ENCODE measurements at regions not wholly inside any gene's neighbourhood (a gene's known extent, or its start where the extent isn't known, plus 50 kb on each side); places are given as distances from the start of the nearest gene placed in this dataset.
A peak's percentile ranks its signal among the peaks of the same experiment; 100 is the strongest.

GRCh38 chr13:29935309-29935981 is 85.0 kb upstream of the UBL3 start:
- DNase-seq (ENCODE audit: low read depth in 3 of 3, low spot score in 2 of 3): no peak

- no peak for DNase-seq (ENCODE audit: low read depth in 3 of 3, low spot score in 2 of 3)
These were observed 84.3 kb upstream of the UBL3 start for GRCh38 chr13:29934531-29935308.

GRCh38 chr13:29933401-29933800 is 83.0 kb upstream of the UBL3 start:
- DNase-seq (ENCODE audit: low read depth in 3 of 3, low spot score in 2 of 3): no peak

DNA sequence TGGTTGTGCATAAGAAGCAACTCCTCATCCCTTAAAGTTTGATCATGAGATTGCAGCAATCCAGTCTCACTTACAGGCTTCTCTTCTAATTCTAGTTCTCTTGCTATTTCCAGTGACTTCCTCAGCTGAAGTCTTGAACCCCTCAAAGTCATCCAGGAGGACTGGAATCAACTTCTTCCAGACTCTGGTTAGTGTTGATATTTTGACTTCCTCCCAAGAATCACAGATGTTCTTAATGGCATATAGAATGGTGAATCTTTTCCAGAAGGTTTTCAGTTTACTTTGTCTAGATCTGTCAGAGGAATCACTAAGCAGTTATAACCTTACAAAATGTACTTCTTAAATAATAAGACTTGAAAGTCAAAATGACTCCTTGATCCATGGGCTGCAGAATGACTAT is 81.3 kb upstream of the UBL3 start:
- no peak for DNase-seq (ENCODE audit: low read depth in 3 of 3, low spot score in 2 of 3)

DNA sequence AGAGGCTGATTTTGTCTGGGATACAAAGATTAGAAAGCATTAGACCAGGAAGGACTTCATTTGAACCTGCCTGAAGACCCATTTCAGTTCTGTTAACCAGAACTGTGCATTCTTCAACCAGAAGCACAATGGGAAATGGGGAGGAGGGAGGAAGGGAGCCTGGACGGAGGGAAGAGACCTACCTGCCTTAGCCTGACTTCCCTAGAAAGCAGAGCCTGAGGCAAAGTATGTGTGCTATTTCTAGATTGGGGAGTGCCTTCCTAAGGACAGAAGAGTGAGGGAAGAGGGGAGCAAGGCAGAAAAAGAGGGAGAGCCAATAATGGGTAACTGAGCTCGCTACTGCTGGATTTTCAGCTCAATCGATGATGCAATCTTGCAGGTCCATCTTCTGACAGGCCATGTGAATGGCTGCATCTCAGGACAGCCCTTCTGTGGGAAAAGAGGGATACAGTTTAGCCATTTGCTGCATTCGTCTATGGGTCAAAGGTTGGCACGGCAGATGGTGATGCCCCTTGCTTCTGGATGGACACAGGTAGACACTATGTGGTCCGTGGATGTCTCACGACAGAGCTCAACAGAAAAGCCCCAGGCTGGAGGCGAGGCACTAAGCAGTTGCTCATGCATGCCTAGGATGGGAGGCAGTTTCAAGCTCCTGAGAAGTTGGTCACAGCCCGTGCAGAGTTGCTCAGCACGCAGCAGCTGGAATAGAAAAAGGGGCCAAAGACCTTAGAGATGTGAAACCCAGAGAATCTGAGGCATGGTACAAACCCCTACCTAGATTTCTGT is 78.8 kb upstream of the UBL3 start:
- DNase-seq (ENCODE audit: low read depth in 3 of 3, low spot score in 2 of 3): no peak

DNA sequence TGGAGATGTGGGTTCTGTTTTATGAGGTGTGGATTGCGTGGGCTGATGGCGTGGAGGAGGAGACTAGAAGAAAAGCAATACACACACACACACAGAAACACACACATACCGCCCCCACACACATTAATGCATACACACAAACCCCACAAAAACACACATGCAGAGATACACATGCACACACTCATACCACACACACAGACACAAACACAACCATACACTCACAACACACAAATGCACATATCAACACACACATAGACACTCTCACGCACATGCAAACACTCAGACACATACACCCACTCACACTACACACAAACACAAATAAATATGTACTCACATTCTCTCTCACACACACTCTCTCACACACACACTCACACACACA is 75.7 kb upstream of the UBL3 start:
- DNase-seq (ENCODE audit: low read depth in 3 of 3, low spot score in 2 of 3): no peak

- no peak for DNase-seq (ENCODE audit: low read depth in 3 of 3, low spot score in 2 of 3)
These were observed 75.2 kb upstream of the UBL3 start for GRCh38 chr13:29925457-29926097.

GRCh38 chr13:29924482-29925350 is 74.3 kb upstream of the UBL3 start:
- DNase-seq (ENCODE audit: low read depth in 3 of 3, low spot score in 2 of 3): no peak

DNA sequence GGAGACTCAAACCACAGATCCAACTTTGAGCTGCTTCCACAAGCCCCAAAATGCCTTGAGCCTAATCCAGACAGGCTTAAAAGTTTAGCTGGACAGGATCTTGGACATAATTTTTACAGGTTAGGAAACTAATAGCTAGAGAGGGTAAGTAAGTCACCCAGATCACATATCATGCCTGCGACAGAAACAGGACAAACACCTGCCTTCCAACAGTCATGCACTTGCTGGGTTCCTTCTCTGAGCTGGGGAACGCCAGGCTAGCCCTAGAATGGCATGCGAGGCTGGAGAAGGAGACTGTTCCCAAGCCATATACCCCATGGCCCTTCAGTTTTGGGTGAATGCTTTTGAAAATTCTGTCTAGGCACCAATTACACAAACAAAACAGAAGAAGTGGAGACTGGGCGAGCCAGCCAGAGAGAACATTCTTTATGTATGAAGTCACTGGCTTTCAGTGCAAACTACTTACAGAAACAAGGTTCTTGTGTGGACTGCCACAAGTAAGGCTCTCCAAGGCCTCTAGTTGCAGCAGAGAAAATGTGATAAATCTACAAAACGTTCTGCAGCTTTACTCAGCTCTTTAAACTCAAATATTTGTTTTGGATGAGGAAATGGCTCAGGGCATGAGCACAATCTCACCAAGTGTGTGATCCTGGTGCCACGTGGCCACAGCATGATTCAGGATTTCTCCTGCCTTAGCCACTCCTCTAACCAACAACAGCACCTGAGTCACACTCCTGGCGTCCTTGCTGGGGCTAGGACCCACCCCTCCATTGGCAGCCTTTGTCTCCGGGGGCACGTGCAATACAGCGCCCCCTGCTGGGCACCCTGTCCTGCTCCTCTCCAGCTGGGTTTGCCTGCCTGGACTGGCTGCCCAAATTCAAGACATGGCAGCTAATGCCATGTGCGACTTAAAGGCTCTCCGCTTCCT is 73.4 kb upstream of the UBL3 start:
- DNase-seq (ENCODE audit: low read depth in 3 of 3, low spot score in 2 of 3): peak in 1 of 3 donors; percentile 55

DNA sequence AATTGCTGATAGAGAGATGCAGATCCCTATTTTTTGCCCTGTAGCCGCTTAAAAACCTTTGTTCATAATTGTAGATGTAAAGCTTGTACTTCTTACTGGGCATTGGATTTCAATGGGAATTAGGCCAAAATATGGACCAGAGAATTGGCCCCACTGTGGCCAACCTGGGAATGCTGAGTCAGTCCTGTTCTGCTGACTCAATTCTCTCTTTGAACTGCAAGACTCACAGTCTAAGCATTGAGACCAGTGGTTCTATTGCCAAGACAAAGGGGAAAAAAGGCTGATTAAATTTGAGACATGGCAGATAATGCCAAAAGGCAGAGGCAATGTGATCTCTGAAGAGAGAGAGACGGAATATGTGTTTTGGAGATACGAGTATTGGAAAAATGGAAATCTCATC is 72.5 kb upstream of the UBL3 start:
- DNase-seq (ENCODE audit: low read depth in 3 of 3, low spot score in 2 of 3): no peak

DNA sequence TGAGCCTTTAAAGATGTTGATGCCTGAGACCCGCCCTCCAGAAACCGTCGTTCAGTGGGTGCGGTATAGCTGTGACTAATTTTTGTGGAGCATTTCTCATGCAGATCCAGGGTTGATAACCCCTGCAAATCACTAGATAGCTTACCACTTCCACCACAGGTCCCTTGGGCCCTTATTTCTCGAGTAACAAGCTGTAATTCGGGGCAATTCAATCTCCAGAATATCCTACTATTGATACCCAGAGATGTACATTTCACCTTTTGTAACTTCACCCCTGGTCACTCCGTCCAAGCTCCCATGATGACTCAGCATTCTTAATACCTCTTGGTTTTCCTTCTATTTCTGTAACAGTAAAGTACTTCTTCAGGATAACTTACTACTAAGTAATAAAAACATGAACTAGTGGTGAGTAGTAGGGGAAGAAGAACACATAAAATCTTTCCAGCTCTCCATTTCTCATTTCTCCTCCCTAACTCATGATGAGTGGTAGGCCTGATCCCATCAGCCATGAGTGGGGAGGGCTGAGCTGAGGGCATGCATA is 71.9 kb upstream of the UBL3 start:
- no peak for DNase-seq (ENCODE audit: low read depth in 3 of 3, low spot score in 2 of 3)

DNA sequence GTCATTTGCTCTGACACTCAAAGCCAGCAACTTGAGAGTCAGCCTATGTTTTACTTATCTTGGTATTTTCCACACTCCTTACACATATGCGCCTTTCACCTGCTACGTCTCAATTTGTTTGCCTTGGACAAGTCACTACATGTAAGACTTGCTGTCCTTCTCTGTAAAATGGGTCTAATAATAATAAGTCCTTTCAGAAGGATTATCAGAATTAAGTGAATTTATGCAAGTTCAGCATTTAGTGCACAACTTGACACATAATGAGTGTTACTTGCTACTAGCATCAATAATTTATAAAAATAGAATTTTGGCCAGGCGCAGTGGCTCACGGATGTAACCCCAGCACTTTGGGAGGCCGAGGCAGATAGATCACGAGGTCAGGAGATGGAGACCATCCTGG is 71.1 kb upstream of the UBL3 start:
- DNase-seq (ENCODE audit: low read depth in 3 of 3, low spot score in 2 of 3): no peak

DNA sequence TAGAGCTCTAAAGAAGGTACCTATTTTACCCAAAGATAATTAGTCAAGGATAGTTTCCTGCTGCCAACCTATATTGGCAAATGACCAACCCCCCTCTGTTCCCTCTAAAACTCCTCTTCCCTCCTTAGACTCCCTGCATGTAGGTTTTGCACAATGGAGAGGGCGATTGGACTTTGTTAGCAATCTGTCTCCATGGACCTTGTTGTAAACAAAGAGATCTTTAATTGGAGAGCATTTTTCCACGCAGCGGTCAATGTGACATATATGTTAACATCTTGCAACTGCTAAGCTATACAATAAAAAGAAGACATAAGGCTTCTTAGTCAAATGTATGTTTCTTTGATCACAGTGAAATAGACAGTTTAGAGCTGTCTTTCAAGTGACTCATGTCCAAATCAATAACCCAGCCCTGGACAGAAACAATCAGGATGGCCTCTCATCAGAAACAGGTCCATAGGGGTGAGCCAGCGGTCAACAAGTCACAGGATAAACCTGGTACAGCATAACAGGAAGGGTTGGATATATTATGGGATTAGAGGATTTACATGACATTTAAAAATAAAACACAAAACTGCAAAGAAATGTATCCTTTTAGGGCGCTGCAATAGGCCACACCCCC is 69.7 kb upstream of the UBL3 start:
- DNase-seq (ENCODE audit: low read depth in 3 of 3, low spot score in 2 of 3): no peak

GRCh38 chr13:29918845-29919244 is 68.4 kb upstream of the UBL3 start:
- no peak for DNase-seq (ENCODE audit: low read depth in 3 of 3, low spot score in 2 of 3)

GRCh38 chr13:29917650-29918049 is 67.2 kb upstream of the UBL3 start:
- no peak for DNase-seq (ENCODE audit: low read depth in 3 of 3, low spot score in 2 of 3)

DNA sequence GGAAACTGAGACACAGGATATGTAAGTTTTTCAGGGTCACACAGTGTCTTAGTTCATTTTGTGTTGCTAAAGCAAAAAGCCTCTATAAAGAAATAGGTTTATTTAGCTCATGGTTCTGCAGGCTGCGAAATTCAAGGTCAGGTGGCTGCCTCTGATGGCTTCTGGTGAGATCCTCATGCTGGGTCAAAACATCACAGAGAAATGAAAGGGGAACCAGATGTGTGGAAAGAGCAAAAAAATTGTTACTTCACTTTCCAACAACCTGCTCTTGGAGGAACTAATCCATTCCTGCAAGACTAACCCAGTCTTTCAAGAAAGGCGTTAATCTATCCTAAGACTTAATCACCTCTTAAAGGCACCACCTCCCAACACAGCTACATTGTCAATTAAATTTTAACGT is 64.2 kb upstream of the UBL3 start:
- no peak for DNase-seq (ENCODE audit: low read depth in 3 of 3, low spot score in 2 of 3)

DNA sequence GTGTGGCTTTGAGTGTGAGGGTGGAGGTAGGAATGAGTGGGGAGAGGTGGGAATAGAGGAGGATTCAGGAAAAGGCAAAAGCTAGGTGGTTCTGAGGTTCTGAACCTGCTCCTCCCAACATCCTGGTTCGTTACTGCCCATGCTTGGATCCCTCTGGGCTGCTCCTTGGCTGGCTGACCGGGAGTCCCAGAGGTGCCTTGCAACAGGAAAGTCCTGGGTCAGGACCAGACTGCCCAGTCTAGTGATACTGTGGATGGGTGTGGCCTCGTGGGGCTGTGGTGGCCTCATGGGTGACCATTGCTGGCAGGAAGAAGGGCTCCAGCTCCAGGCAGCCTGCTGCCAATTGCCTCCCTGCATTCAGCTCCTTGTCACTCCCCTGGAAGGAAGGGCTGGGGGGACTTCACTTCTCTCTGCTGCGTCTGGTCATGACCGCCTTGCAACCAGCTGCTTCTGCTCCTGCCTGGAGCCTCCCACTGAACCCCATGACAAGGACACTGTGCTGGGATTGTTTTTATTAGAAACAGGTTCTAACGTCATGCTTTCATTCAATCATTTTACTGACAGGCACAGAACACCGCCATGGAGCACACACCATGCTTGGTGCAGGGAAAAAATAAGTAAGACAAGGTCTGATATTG is 61.5 kb upstream of the UBL3 start:
- no peak for DNase-seq (ENCODE audit: low read depth in 3 of 3, low spot score in 2 of 3)

Data from right renal cortex interstitium (tissue), 3 donors.